Bronchial epithelial cell (primary cell): ENCODE measurements at regions not wholly inside any gene's neighbourhood (a gene's known extent, or its start where the extent isn't known, plus 50 kb on each side); places are given as distances from the start of the nearest gene placed in this dataset.

Source experiments
- DNase-seq: peaks from one replicate; pipeline ENCODE4 v3.0.0-alpha.2; 2010; ENCODE audit warnings: low read depth
- FAIRE-seq: peaks from 2 replicates; lab custom pipeline; 2011; peaks lifted over from hg19 to GRCh38; lab: Jason Lieb, UNC
- H3K27me3 ChIP-seq: 2 replicates; pipeline ENCODE4 v1.5.1; 2011; ENCODE audit warnings: low read length; ENCODE audit not compliant: control insufficient read depth, insufficient read depth
- H3K36me3 ChIP-seq: 2 replicates; pipeline ENCODE4 v1.5.1; 2011; ENCODE audit warnings: low read length; ENCODE audit not compliant: control insufficient read depth, insufficient read depth
- H3K4me3 ChIP-seq: 2 replicates; pipeline ENCODE4 v1.5.1; 2011; ENCODE audit warnings: mild to moderate bottlenecking, low read depth, low read length, control low read depth
- TF ChIP-seq, protein P1 (sequence below): IDR thresholded peaks from 2 replicates; pipeline ENCODE4 v1.5.1; 2011; ENCODE audit warnings: mild to moderate bottlenecking, moderate library complexity, low read length, control low read depth, inconsistent platforms; ENCODE audit not compliant: insufficient read depth, severe bottlenecking

DNA sequence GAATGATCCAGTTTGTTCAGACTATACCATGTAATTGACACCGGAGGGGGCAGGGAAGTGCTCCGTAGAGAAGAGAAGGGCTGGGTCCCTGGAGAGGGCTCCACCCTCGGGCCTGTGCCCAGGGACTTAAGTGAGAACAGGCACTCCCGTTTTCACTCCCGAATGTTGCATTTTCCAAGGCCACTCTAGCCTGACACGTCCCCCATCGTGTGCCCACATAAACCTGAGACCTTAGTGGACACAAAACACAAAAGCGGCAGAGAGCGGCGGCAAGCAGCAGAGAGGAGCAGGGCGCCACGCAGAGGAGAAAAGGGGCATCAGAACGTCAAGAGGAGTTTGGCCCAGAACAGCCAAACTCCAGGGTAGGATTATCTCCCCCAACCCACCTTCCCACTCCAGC lies 1405.1 kb downstream of the GRIK2 start:
- no peak overlapping the region for H3K4me3 ChIP-seq
- H3K36me3 ChIP-seq = no peaks in the 10 kb centered on the region
- TF ChIP-seq, protein P1, sequence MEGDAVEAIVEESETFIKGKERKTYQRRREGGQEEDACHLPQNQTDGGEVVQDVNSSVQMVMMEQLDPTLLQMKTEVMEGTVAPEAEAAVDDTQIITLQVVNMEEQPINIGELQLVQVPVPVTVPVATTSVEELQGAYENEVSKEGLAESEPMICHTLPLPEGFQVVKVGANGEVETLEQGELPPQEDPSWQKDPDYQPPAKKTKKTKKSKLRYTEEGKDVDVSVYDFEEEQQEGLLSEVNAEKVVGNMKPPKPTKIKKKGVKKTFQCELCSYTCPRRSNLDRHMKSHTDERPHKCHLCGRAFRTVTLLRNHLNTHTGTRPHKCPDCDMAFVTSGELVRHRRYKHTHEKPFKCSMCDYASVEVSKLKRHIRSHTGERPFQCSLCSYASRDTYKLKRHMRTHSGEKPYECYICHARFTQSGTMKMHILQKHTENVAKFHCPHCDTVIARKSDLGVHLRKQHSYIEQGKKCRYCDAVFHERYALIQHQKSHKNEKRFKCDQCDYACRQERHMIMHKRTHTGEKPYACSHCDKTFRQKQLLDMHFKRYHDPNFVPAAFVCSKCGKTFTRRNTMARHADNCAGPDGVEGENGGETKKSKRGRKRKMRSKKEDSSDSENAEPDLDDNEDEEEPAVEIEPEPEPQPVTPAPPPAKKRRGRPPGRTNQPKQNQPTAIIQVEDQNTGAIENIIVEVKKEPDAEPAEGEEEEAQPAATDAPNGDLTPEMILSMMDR = peak; percentile 9
- FAIRE-seq = no peak
- DNase-seq = no peak
- no peaks in the 10 kb centered on the region for H3K27me3 ChIP-seq

DNA sequence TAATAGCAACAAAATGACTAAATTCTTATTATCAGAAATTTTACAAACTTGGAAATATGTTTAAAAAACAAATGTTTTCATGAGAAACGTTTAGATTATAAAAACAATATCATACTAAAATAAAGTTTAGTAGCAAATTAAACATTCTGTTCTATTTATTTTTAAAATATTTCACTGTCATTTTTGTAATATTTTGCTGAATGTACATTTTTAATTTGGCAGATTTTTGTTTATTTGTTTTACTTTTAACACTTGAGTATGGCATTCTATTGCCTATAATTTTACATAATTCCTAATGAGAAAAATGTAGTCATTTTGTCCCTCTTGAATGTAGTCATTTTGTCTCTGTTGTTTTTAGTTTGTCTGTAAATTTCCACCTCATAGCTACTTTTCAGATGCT lies 1400.2 kb downstream of the GRIK2 start:
- no peak overlapping the region for H3K4me3 ChIP-seq
- no peak for FAIRE-seq
- TF ChIP-seq, protein P1 = no peak
- DNase-seq = no peak
- H3K36me3 ChIP-seq = no peaks in the 10 kb centered on the region
- H3K27me3 ChIP-seq = no peaks in the 10 kb centered on the region

DNA sequence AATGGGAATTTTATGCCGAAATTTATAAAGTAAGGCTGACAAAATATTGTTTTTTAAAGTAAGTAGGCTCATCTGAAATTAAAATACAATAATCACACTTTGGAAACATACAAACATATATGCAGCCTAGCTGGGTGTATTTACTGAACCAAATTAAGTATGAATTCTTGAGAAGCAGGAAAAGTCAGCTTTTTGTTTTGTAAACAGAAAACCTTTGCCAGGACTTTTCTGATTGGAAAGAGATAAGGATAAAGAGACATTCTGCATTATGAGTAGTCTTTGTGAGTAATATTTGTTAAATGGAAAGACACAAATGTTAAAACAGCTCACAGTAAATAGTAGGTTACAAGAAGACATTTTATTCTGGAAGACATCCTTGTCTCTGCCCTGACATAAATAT lies 1380.8 kb downstream of the GRIK2 start:
- FAIRE-seq = no peak
- no peaks in the 10 kb centered on the region for H3K36me3 ChIP-seq

DNA sequence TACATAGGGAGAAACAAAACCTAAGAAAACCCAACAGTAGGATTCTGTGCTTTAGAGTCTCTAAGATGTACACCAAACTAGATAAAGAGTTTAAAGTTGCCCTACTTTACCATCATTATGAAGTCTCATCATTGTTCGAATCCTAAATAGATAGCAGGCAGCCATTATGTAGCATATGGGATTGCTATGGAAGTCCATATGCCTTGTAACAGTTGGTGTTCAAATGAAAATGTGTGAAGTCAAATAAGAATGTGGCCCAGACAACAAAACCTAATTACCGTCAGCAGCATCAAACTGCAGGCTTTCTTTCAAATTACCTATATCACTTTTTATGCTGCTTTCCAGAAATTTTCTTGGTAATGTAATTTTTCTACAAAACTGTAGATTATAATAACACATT lies 1380.1 kb downstream of the GRIK2 start:
- DNase-seq (no peak), FAIRE-seq (no peak)
- Histone ChIP-seq H3K27me3 (no peaks in the 10 kb centered on the region), H3K4me3 (no peak overlapping the region), H3K36me3 (no peaks in the 10 kb centered on the region)
- TF ChIP-seq, protein P1 = no peak

More for the DNA sequence above, 1380.8 kb downstream of the GRIK2 start:
- TF ChIP-seq, protein P1 = no peak
- DNase-seq = no peak
- H3K4me3 ChIP-seq = no peak overlapping the region
- no peaks in the 10 kb centered on the region for H3K27me3 ChIP-seq

DNA sequence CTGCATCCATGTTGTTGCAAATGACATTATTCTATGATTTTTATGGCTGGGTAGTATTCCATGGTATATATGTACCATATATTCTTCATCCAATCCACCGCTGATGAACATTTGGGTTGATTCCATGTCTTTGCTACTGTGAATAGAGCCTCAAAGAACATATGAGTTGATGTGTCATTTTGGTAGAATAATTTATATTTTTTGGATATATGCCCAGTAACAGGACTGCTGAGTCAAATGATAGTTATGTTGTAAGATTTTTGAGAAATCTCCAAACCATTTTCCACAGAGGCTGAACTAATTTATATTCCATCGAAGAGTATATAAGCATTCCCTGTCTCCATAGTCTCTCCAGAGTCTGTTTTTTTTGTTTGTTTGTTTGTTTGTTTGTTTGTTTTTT lies 1373.5 kb downstream of the GRIK2 start:
- TF ChIP-seq, protein P1 = no peak
- H3K36me3 ChIP-seq = no peaks in the 10 kb centered on the region
- FAIRE-seq (no peak), DNase-seq (peak; percentile 18)
- H3K4me3 ChIP-seq = no peak overlapping the region
- H3K27me3 ChIP-seq = no peaks in the 10 kb centered on the region

DNA sequence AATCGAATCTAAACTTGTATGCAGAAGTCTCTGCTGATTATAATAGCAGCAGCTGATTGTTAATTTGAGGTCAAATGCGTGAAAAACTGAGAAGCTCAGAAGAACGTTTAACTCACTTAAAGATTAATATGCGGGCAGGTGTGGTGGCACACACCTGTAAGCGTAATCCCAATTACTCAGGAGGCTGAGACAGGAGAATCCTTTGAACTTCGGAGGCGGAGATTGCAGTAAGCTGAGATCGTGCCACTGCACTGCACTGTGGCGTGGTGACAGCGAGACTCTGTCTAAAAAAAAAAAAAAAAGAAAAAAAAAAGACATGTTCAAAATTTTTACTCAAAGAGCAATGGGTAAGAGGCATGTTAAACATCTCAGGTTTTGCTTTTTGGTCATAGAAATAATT lies 1370.8 kb downstream of the GRIK2 start:
- TF ChIP-seq, protein P1 = no peak
- Histone ChIP-seq H3K36me3 (no peaks in the 10 kb centered on the region), H3K4me3 (no peak overlapping the region), H3K27me3 (no peaks in the 10 kb centered on the region)
- FAIRE-seq (no peak), DNase-seq (no peak)
